H1 (cell line): ENCODE measurements at regions not wholly inside any gene's neighbourhood (a gene's known extent, or its start where the extent isn't known, plus 50 kb on each side); places are given as distances from the start of the nearest gene placed in this dataset.

ENCODE experiments used
- CTCF ChIA-PET: fragments of 300-600 bp; sonication (Branson Sonifier 250); formaldehyde crosslinking; loops from one replicate; lab custom pipeline; 2021; ENCODE audit not compliant: partially characterized antibody; lab: Charles Lee
- POLR2A ChIA-PET: fragments of 300-600 bp; sonication (Branson Sonifier 250); formaldehyde crosslinking; loops from one replicate; lab custom pipeline; 2021; ENCODE audit warnings: inconsistent platforms; ENCODE audit not compliant: partially characterized antibody; lab: Charles Lee
- DNase-seq, 2 experiments: peaks; one replicate each; pipeline versions ENCODE4 v3.0.0 to v3.0.0-alpha.2; 2010 to 2022; ENCODE audit warnings: low spot score in 2 of 2, low read depth in 1 of 2, mixed read lengths in 1 of 2
- FAIRE-seq: peaks from 2 replicates; lab custom pipeline; 2011; peaks lifted over from hg19 to GRCh38; lab: Jason Lieb, UNC
- H2AFZ ChIP-seq: 2 replicates; pipeline ENCODE4 v1.8.1; 2012; ENCODE audit warnings: low read length, inconsistent platforms
- H2AK5ac ChIP-seq: 2 replicates; pipeline ENCODE4 v1.6.1; 2013; ENCODE audit warnings: low read depth, low read length
- H2BK120ac ChIP-seq: replicated peaks from 2 replicates; pipeline ENCODE3; 2013; ENCODE audit warnings: low read depth, low read length, inconsistent platforms
- H2BK12ac ChIP-seq: 2 replicates; pipeline ENCODE4 v1.6.1; 2013; ENCODE audit warnings: low read depth, low read length
- H2BK15ac ChIP-seq: 2 replicates; pipeline ENCODE4 v1.6.1; 2013; ENCODE audit warnings: low read length
- H2BK20ac ChIP-seq: 2 replicates; pipeline ENCODE4 v1.6.1; 2013; ENCODE audit warnings: low read length
- H2BK5ac ChIP-seq: 2 replicates; pipeline ENCODE4 v1.6.1; 2013; ENCODE audit warnings: low read depth, low read length
- H3K14ac ChIP-seq: 2 replicates; pipeline ENCODE4 v1.6.1; 2013; ENCODE audit warnings: inconsistent platforms; ENCODE audit not compliant: insufficient read length
- H3K18ac ChIP-seq: 2 replicates; pipeline ENCODE4 v1.6.1; 2013; ENCODE audit warnings: low read length; ENCODE audit errors: extremely low read depth
- H3K23ac ChIP-seq: 2 replicates; pipeline ENCODE4 v1.6.1; 2013; ENCODE audit warnings: inconsistent platforms; ENCODE audit not compliant: insufficient read length
- H3K23me2 ChIP-seq: 2 replicates; pipeline ENCODE4 v1.6.1; 2013; ENCODE audit warnings: low read depth, low read length
- H3K27ac ChIP-seq: 2 replicates; pipeline ENCODE4 v1.6.1; 2011; ENCODE audit warnings: low read depth, low read length, inconsistent platforms
- H3K27me3 ChIP-seq, 4 experiments: replicated peaks in 1 of 4; 1 replicate in 1 of 4; 2 replicates in 3 of 4; pipeline versions ENCODE4 v1.6.1 to v1.8.1; 2011 to 2013; ENCODE audit warnings: low read length in 3 of 4, mild to moderate bottlenecking in 3 of 4, inconsistent platforms in 2 of 4, mixed read lengths in 2 of 4, moderate library complexity in 1 of 4; ENCODE audit not compliant: control insufficient read depth in 3 of 4, insufficient read depth in 3 of 4; ENCODE audit errors: extremely low read depth in 1 of 4
- H3K36me3 ChIP-seq, 4 experiments: 2 replicates each; pipeline versions ENCODE4 v1.6.1 to v1.8.1; 2011 to 2013; ENCODE audit warnings: mild to moderate bottlenecking in 4 of 4, low read length in 3 of 4, moderate library complexity in 2 of 4, control low read depth in 1 of 4, inconsistent platforms in 1 of 4; ENCODE audit not compliant: insufficient read depth in 4 of 4, control insufficient read depth in 2 of 4
- H3K4ac ChIP-seq: replicated peaks from 2 replicates; pipeline ENCODE3; 2013; ENCODE audit warnings: low read length, low read depth, mixed read lengths, inconsistent platforms; ENCODE audit not compliant: insufficient read length
- H3K4me1 ChIP-seq, 4 experiments: replicated peaks in 1 of 4; 1 replicate in 1 of 4; 2 replicates in 3 of 4; pipeline versions ENCODE4 v1.6.1 to v1.8.1; 2011 to 2013; ENCODE audit warnings: low read length in 3 of 4, inconsistent platforms in 2 of 4, mixed read lengths in 1 of 4; ENCODE audit not compliant: insufficient read depth in 4 of 4, control insufficient read depth in 3 of 4
- H3K4me2 ChIP-seq, 2 experiments: 2 replicates each; pipeline versions ENCODE4 v1.6.1 to v1.8.1; 2011 to 2013; ENCODE audit warnings: low read depth in 2 of 2, low read length in 2 of 2, control low read depth in 1 of 2, inconsistent platforms in 1 of 2, mild to moderate bottlenecking in 1 of 2; ENCODE audit not compliant: insufficient read depth in 1 of 2
- H3K4me3 ChIP-seq, 4 experiments: fragments of 200-600, 300-600 bp in 1 of 4; sonication (generic), shearing (Covaris generic), sonication (Bioruptor Twin) in 1 of 4; 2 replicates each; pipeline versions ENCODE4 v1.5.1 to v1.8.1; 2011 to 2016; ENCODE audit warnings: low read length in 4 of 4, low read depth in 3 of 4, control low read depth in 2 of 4, inconsistent platforms in 2 of 4, mild to moderate bottlenecking in 2 of 4, mixed read lengths in 1 of 4, moderate library complexity in 1 of 4; ENCODE audit not compliant: insufficient read depth in 2 of 4; ENCODE audit errors: extremely low read depth in 1 of 4
- H3K56ac ChIP-seq: replicated peaks from 2 replicates; pipeline ENCODE3; 2013; ENCODE audit warnings: low read depth, mild to moderate bottlenecking, mixed read lengths, low read length, inconsistent platforms; ENCODE audit not compliant: insufficient read length
- H3K79me1 ChIP-seq: 2 replicates; pipeline ENCODE4 v1.6.1; 2013; ENCODE audit warnings: low read depth, low read length, control low read depth
- H3K79me2 ChIP-seq, 2 experiments: 2 replicates each; pipeline versions ENCODE4 v1.6.1 to v1.8.1; 2012 to 2013; ENCODE audit warnings: low read length in 2 of 2, mild to moderate bottlenecking in 2 of 2, inconsistent platforms in 1 of 2; ENCODE audit not compliant: insufficient read depth in 2 of 2, control insufficient read depth in 1 of 2
- H3K9ac ChIP-seq, 4 experiments: replicated peaks in 1 of 4; 1 replicate in 1 of 4; 2 replicates in 3 of 4; pipeline versions ENCODE4 v1.6.1 to v1.8.1; 2011 to 2013; ENCODE audit warnings: low read depth in 3 of 4, low read length in 3 of 4, control low read depth in 2 of 4, mild to moderate bottlenecking in 2 of 4, moderate library complexity in 2 of 4, inconsistent platforms in 1 of 4; ENCODE audit errors: extremely low read depth in 1 of 4
- H3K9me3 ChIP-seq, 2 experiments: 2 replicates each; pipeline versions ENCODE4 v1.6.1 to v1.8.1; 2012 to 2013; ENCODE audit warnings: mild to moderate bottlenecking in 2 of 2, moderate library complexity in 2 of 2, control low read depth in 1 of 2, inconsistent platforms in 1 of 2, low read depth in 1 of 2, low read length in 1 of 2, mixed read lengths in 1 of 2; ENCODE audit not compliant: insufficient read depth in 2 of 2
- H4K20me1 ChIP-seq, 2 experiments: replicated peaks in 1 of 2; 2 replicates each; pipeline versions ENCODE3 to v1.8.1; 2011 to 2013; ENCODE audit warnings: inconsistent platforms in 2 of 2, low read length in 2 of 2, mild to moderate bottlenecking in 1 of 2; ENCODE audit not compliant: insufficient read depth in 2 of 2, control insufficient read depth in 1 of 2
- H4K5ac ChIP-seq: 2 replicates; pipeline ENCODE4 v1.6.1; 2013; ENCODE audit warnings: low read length, low read depth, mixed read lengths, inconsistent platforms; ENCODE audit not compliant: insufficient read length
- H4K8ac ChIP-seq: 2 replicates; pipeline ENCODE4 v1.8.0; 2013; ENCODE audit warnings: mild to moderate bottlenecking, moderate library complexity, low read length, inconsistent platforms; ENCODE audit not compliant: insufficient read depth; ENCODE audit errors: extremely low read depth
- H4K91ac ChIP-seq: replicated peaks from 2 replicates; pipeline ENCODE3; 2013; ENCODE audit warnings: low read length, mixed read lengths, inconsistent platforms; ENCODE audit not compliant: insufficient read length
- BACH1 ChIP-seq: IDR thresholded peaks from 2 replicates; pipeline ENCODE4 v1.6.1; 2012; ENCODE audit warnings: low read length, improper control_type of control experiment
- CBX5 ChIP-seq: fragments of 300-800, 300-1000 bp; sonication (generic); IDR thresholded peaks from 2 replicates; pipeline ENCODE4 v1.7.1; 2016; ENCODE audit warnings: antibody characterized with exemption, low read length, low read depth
- CEBPB ChIP-seq: IDR thresholded peaks from 2 replicates; pipeline ENCODE4 v1.6.1; 2012; ENCODE audit warnings: low read depth, low read length
- CHD1 ChIP-seq: IDR thresholded peaks from 2 replicates; pipeline ENCODE4 v1.6.1; 2012; ENCODE audit warnings: low read depth, low read length, improper control_type of control experiment
- EP300 ChIP-seq, 2 experiments: IDR thresholded peaks; 1 replicate in 1 of 2; 2 replicates in 1 of 2; pipeline ENCODE4 v1.6.1; 2011 to 2012; ENCODE audit warnings: low read depth in 2 of 2, low read length in 2 of 2, mild to moderate bottlenecking in 2 of 2, borderline replicate concordance in 1 of 2, inconsistent platforms in 1 of 2, moderate library complexity in 1 of 2
- EZH2 ChIP-seq: fragments of 200-600 bp; sonication (generic); IDR thresholded peaks from 2 replicates; pipeline ENCODE4 v1.7.1; 2012; ENCODE audit warnings: low read depth, mild to moderate bottlenecking, moderate library complexity, low read length, inconsistent platforms; ENCODE audit not compliant: severe bottlenecking
- KDM5A ChIP-seq: fragments of 200-600 bp; IDR thresholded peaks from 2 replicates; pipeline ENCODE4 v1.7.1; 2012; ENCODE audit warnings: mild to moderate bottlenecking, low read length, inconsistent platforms, mixed read lengths
- RBBP5 ChIP-seq: IDR thresholded peaks from 2 replicates; pipeline ENCODE4 v1.7.1; 2012; ENCODE audit warnings: low read depth, mild to moderate bottlenecking, inconsistent platforms, low read length, moderate library complexity, borderline replicate concordance
- WGBS, 2 experiments: shearing (Covaris generic) in 1 of 2; methylation state at CpG; one replicate each; pipeline versions ENCODE4 v1.1.6 to v1.1.7; 2013 to 2015; ENCODE audit warnings: low lambda C conversion rate in 2 of 2, mixed read lengths in 2 of 2, inconsistent platforms in 1 of 2, low coverage in 1 of 2, missing lambda C conversion rate in 1 of 2; ENCODE audit not compliant: insufficient replicate concordance in 2 of 2, insufficient coverage in 1 of 2, insufficient read length in 1 of 2; ENCODE audit errors: extremely low coverage in 1 of 2, missing lambda C conversion rate in 1 of 2; 5-methylcytosine and 5-hydroxymethylcytosine counted together

- peaks cover 28 to 71% of the 10 kb centered on the region in 2 experiments for H3K9me3 ChIP-seq
- WGBS, 2 experiments, result 69% methylated on average over 2 of the region's 2 CpGs; no CpG with 5 or more reads in 1 of the 2 experiments
- CTCF ChIA-PET, result no interaction called here
Observed at GRCh38 chr22:22820626-22821025, 67.0 kb upstream of the IGLL5 start.

More at GRCh38 chr22:22820626-22821025, 67.0 kb upstream of the IGLL5 start:
- Histone ChIP-seq H3K14ac (no peak overlapping the region), H4K5ac (no peak overlapping the region), H3K4me1 (no peaks in the 10 kb centered on the region), H2BK5ac (no peak overlapping the region), H3K4me2 (no peak overlapping the region), H2BK120ac (no peak overlapping the region), H2BK20ac (no peak overlapping the region), H3K18ac (no peak overlapping the region), H2BK15ac (no peak overlapping the region), H2BK12ac (no peak overlapping the region), H3K23me2 (no peaks in the 10 kb centered on the region), H3K27ac (no peak overlapping the region), H3K4ac (no peak overlapping the region), H3K23ac (no peak overlapping the region), H3K9ac (no peak overlapping the region), H4K8ac (no peak overlapping the region), H3K4me3 (no peak overlapping the region), H2AFZ (no peak overlapping the region), H4K20me1 (no peaks in the 10 kb centered on the region), H3K79me2 (no peaks in the 10 kb centered on the region), H3K27me3 (peaks cover 10 to 39% (median 22%) of the 10 kb centered on the region in 4 experiments; a peak in 6 of 7 replicates), H3K56ac (no peak overlapping the region)
- DNase-seq (no peak), FAIRE-seq (no peak)
- TF ChIP-seq EZH2 (no peak), BACH1 (no peak), RBBP5 (no peak), CBX5 (no peak), CEBPB (no peak), KDM5A (no peak), EP300 (IDR thresholded peaks at IDR 0.05; ENCODE audit: borderline replicate concordance in 1 of 2, low read depth in 2 of 2, low read length in 2 of 2) (no peak), CHD1 (no peak)
- TF ChIP-seq, all 59 proteins: peak for 0
- POLR2A ChIA-PET, result no interaction called here
- no peak overlapping the region for H4K91ac ChIP-seq
- no peaks in the 10 kb centered on the region for H3K79me1 ChIP-seq
- H2AK5ac ChIP-seq, result no peak overlapping the region
- no peaks in the 10 kb centered on the region for H3K36me3 ChIP-seq
